ENCODE measurements at regions not wholly inside any gene's neighbourhood (a gene's known extent, or its start where the extent isn't known, plus 50 kb on each side); places are given as distances from the start of the nearest gene placed in this dataset.
A peak's percentile ranks its signal among the peaks of the same experiment; 100 is the strongest.

DNA sequence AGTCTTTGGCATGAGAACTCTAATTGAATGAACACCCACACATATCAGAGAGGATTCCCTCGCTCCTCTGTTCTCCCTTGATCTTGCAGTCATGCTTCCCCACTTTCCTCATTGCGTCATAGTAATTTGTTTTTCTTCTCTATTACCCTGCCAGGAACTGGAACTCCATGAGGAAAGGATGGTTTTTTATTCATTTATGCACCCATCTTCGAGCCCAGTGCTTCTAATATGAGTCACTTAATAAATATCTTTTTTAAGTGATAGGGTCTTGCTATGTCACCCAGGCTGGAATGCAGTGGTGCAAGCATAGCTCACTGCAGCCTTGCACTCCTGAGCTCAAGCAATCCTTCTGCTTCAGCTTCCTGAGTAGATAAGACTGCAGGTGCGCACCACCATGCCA, 83.5 kb downstream of the OTUD1 start:
- Mint-ChIP-seq H3K4me3 (ENCODE audit: unreplicated experiment) (no peak overlapping the region), H3K27me3 (ENCODE audit: low read depth) (peaks cover 12% of the 10 kb centered on the region), H3K36me3 (ENCODE audit: low read depth) (no peaks in the 10 kb centered on the region), H3K4me1 (ENCODE audit: low read depth) (no peaks in the 10 kb centered on the region), H3K9me3 (ENCODE audit: low read depth) (no peaks in the 10 kb centered on the region), H3K27ac (ENCODE audit: unreplicated experiment) (no peak overlapping the region)
- DNase-seq (ENCODE audit: low spot score) = no peak
- TF ChIP-seq, protein P1, sequence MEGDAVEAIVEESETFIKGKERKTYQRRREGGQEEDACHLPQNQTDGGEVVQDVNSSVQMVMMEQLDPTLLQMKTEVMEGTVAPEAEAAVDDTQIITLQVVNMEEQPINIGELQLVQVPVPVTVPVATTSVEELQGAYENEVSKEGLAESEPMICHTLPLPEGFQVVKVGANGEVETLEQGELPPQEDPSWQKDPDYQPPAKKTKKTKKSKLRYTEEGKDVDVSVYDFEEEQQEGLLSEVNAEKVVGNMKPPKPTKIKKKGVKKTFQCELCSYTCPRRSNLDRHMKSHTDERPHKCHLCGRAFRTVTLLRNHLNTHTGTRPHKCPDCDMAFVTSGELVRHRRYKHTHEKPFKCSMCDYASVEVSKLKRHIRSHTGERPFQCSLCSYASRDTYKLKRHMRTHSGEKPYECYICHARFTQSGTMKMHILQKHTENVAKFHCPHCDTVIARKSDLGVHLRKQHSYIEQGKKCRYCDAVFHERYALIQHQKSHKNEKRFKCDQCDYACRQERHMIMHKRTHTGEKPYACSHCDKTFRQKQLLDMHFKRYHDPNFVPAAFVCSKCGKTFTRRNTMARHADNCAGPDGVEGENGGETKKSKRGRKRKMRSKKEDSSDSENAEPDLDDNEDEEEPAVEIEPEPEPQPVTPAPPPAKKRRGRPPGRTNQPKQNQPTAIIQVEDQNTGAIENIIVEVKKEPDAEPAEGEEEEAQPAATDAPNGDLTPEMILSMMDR (IDR thresholded peaks at IDR 0.05) = no peak

- TF ChIP-seq, protein P1 (IDR thresholded peaks at IDR 0.05) = peak; percentile 21
- peaks cover 12% of the 10 kb centered on the region for H3K27me3 Mint-ChIP-seq (ENCODE audit: low read depth)
Measured at GRCh38 chr10:23523251-23523650, 84.4 kb downstream of the OTUD1 start.

GRCh38 chr10:23525406-23525805, 86.5 kb downstream of the OTUD1 start:
- Mint-ChIP-seq H3K9me3 (ENCODE audit: low read depth) (no peaks in the 10 kb centered on the region), H3K4me3 (ENCODE audit: unreplicated experiment) (no peak overlapping the region), H3K27ac (ENCODE audit: unreplicated experiment) (no peak overlapping the region), H3K36me3 (ENCODE audit: low read depth) (no peaks in the 10 kb centered on the region), H3K4me1 (ENCODE audit: low read depth) (no peaks in the 10 kb centered on the region), H3K27me3 (ENCODE audit: low read depth) (peaks cover 4% of the 10 kb centered on the region)
- DNase-seq (ENCODE audit: low spot score) = no peak
- TF ChIP-seq, protein P1 (IDR thresholded peaks at IDR 0.05) = peak; percentile 75

More at GRCh38 chr10:23523251-23523650, 84.4 kb downstream of the OTUD1 start:
- Mint-ChIP-seq H3K36me3 (ENCODE audit: low read depth) (no peaks in the 10 kb centered on the region), H3K27ac (ENCODE audit: unreplicated experiment) (no peak overlapping the region), H3K9me3 (ENCODE audit: low read depth) (no peaks in the 10 kb centered on the region), H3K4me3 (ENCODE audit: unreplicated experiment) (no peak overlapping the region), H3K4me1 (ENCODE audit: low read depth) (no peaks in the 10 kb centered on the region)
- DNase-seq (ENCODE audit: low spot score) = no peak

DNA sequence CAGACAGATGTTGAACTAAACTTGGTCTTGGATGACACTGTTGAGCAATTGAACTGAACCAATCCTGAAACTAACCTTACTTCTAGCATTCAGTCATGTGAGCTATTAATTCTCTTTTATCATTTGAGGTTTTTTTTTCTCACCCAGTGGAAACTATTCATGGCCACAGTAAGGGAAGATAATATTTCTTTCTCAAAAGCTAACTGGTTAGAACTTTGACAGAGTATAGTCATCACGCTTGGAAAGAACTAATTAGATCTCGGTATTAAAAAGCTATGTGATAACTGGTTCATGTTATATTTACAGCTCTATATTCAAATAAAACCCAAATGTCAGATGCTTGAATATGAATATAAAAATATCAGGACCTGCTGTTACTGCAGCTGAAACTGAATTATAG, 89.5 kb downstream of the OTUD1 start:
- H3K4me1 Mint-ChIP-seq (ENCODE audit: low read depth) = no peaks in the 10 kb centered on the region
- no peak for DNase-seq (ENCODE audit: low spot score)
- TF ChIP-seq, protein P1 (IDR thresholded peaks at IDR 0.05) = no peak
- H3K27me3 Mint-ChIP-seq (ENCODE audit: low read depth) = peaks cover 11% of the 10 kb centered on the region
- H3K4me3 Mint-ChIP-seq (ENCODE audit: unreplicated experiment) = no peak overlapping the region
- H3K9me3 Mint-ChIP-seq (ENCODE audit: low read depth) = no peaks in the 10 kb centered on the region
- H3K27ac Mint-ChIP-seq (ENCODE audit: unreplicated experiment) = no peak overlapping the region
- no peaks in the 10 kb centered on the region for H3K36me3 Mint-ChIP-seq (ENCODE audit: low read depth)

- no peak overlapping the region for H3K4me3 Mint-ChIP-seq (ENCODE audit: unreplicated experiment)
- TF ChIP-seq, protein P1 (IDR thresholded peaks at IDR 0.05) = no peak
Measured at GRCh38 chr10:23529625-23530024, 90.8 kb downstream of the OTUD1 start.

More at GRCh38 chr10:23529625-23530024, 90.8 kb downstream of the OTUD1 start:
- H3K27ac Mint-ChIP-seq (ENCODE audit: unreplicated experiment) = no peak overlapping the region
- no peaks in the 10 kb centered on the region for H3K36me3 Mint-ChIP-seq (ENCODE audit: low read depth)
- no peak for DNase-seq (ENCODE audit: low spot score)
- peaks cover 10% of the 10 kb centered on the region for H3K27me3 Mint-ChIP-seq (ENCODE audit: low read depth)
- H3K4me1 Mint-ChIP-seq (ENCODE audit: low read depth) = no peaks in the 10 kb centered on the region
- H3K9me3 Mint-ChIP-seq (ENCODE audit: low read depth) = no peaks in the 10 kb centered on the region
